ENCODE measurements at regions not wholly inside any gene's neighbourhood (a gene's known extent, or its start where the extent isn't known, plus 50 kb on each side); places are given as distances from the start of the nearest gene placed in this dataset.

- TF ChIP-seq, protein P1, sequence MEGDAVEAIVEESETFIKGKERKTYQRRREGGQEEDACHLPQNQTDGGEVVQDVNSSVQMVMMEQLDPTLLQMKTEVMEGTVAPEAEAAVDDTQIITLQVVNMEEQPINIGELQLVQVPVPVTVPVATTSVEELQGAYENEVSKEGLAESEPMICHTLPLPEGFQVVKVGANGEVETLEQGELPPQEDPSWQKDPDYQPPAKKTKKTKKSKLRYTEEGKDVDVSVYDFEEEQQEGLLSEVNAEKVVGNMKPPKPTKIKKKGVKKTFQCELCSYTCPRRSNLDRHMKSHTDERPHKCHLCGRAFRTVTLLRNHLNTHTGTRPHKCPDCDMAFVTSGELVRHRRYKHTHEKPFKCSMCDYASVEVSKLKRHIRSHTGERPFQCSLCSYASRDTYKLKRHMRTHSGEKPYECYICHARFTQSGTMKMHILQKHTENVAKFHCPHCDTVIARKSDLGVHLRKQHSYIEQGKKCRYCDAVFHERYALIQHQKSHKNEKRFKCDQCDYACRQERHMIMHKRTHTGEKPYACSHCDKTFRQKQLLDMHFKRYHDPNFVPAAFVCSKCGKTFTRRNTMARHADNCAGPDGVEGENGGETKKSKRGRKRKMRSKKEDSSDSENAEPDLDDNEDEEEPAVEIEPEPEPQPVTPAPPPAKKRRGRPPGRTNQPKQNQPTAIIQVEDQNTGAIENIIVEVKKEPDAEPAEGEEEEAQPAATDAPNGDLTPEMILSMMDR (IDR thresholded peaks at IDR 0.05) = no peak
- no peak for TF ChIP-seq POLR2A (IDR thresholded peaks at IDR 0.05)
Measured at GRCh38 chrX:122777766-122778165, 406.3 kb upstream of the GRIA3 start.
